Right lobe of liver (tissue), 4 donors: ENCODE measurements at regions not wholly inside any gene's neighbourhood (a gene's known extent, or its start where the extent isn't known, plus 50 kb on each side); places are given as distances from the start of the nearest gene placed in this dataset.

Source experiments
- POLR2A ChIP-seq: fragments of 450-650 bp; IDR thresholded peaks from one replicate; pipeline ENCODE4 v1.6.1; 2017; ENCODE audit warnings: antibody characterized with exemption, mild to moderate bottlenecking
- TF ChIP-seq, protein P1 (sequence below), 4 donors: fragments of 200-600 bp in 3 of 4; fragments of 450-650 bp in 1 of 4; IDR thresholded peaks; one replicate each; pipeline versions ENCODE4 v1.5.1 to v1.8.0; 2016 to 2022; ENCODE audit warnings: antibody characterized with exemption in 4 of 4, mild to moderate bottlenecking in 2 of 4
- donor health status: DM: no; HTN: no; CAD: no.
- donor health status: DM: no; HTN: no; CAD: no.
- donor health status: DM: no; HTN: yes; CAD: no.

DNA sequence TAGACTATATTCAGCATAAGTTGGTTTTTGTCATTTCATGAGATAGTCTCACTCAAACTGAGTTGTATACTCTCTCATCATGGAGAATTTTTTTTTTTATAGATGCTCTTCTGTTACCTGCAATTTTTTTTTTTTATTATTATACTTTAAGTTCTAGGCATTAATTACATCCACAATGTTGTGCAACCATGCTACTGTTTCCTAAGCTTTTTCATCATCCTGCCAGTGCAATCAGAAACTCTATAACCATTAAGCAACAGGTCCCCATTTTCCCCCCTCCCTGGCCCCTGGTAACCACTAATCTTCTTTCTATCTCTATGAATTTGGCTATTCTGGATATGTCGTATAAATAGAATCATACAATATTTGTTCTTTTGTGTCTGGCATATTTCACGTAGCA, 321.6 kb downstream of the STIM2 start:
- TF ChIP-seq, protein P1, sequence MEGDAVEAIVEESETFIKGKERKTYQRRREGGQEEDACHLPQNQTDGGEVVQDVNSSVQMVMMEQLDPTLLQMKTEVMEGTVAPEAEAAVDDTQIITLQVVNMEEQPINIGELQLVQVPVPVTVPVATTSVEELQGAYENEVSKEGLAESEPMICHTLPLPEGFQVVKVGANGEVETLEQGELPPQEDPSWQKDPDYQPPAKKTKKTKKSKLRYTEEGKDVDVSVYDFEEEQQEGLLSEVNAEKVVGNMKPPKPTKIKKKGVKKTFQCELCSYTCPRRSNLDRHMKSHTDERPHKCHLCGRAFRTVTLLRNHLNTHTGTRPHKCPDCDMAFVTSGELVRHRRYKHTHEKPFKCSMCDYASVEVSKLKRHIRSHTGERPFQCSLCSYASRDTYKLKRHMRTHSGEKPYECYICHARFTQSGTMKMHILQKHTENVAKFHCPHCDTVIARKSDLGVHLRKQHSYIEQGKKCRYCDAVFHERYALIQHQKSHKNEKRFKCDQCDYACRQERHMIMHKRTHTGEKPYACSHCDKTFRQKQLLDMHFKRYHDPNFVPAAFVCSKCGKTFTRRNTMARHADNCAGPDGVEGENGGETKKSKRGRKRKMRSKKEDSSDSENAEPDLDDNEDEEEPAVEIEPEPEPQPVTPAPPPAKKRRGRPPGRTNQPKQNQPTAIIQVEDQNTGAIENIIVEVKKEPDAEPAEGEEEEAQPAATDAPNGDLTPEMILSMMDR (IDR thresholded peaks at IDR 0.05), result no peak
- TF ChIP-seq POLR2A, result no peak
